Chondrocyte (in vitro differentiated cells): ENCODE measurements at regions not wholly inside any gene's neighbourhood (a gene's known extent, or its start where the extent isn't known, plus 50 kb on each side); places are given as distances from the start of the nearest gene placed in this dataset.

Experiments
- DNase-seq: peaks from one replicate; pipeline ENCODE4 v3.0.0; 2021; ENCODE audit warnings: mixed read lengths, low spot score
- H3K27ac Mint-ChIP-seq: one replicate; pipeline ENCODE4 v1.8.0; 2021; ENCODE audit warnings: mild to moderate bottlenecking, moderate library complexity, mixed read lengths; ENCODE audit not compliant: unreplicated experiment
- H3K27me3 Mint-ChIP-seq: 2 replicates; pipeline ENCODE4 v1.8.0; 2021; ENCODE audit warnings: low read depth, mixed read lengths
- H3K36me3 Mint-ChIP-seq: 2 replicates; pipeline ENCODE4 v1.8.0; 2021; ENCODE audit warnings: low read depth, mixed read lengths
- H3K4me1 Mint-ChIP-seq: 2 replicates; pipeline ENCODE4 v1.8.0; 2021; ENCODE audit warnings: low read depth, mild to moderate bottlenecking, mixed read lengths
- H3K4me3 Mint-ChIP-seq: one replicate; pipeline ENCODE4 v1.8.0; 2021; ENCODE audit warnings: mild to moderate bottlenecking, moderate library complexity, mixed read lengths; ENCODE audit not compliant: unreplicated experiment
- H3K9me3 Mint-ChIP-seq: 2 replicates; pipeline ENCODE4 v1.8.0; 2021; ENCODE audit warnings: low read depth, mixed read lengths
- TF ChIP-seq, protein P1 (sequence below): fragments of 200-600 bp; sonication (generic); IDR thresholded peaks from 2 replicates; pipeline ENCODE4 v1.5.0; 2021; ENCODE audit warnings: antibody characterized with exemption, mild to moderate bottlenecking, moderate library complexity

DNA sequence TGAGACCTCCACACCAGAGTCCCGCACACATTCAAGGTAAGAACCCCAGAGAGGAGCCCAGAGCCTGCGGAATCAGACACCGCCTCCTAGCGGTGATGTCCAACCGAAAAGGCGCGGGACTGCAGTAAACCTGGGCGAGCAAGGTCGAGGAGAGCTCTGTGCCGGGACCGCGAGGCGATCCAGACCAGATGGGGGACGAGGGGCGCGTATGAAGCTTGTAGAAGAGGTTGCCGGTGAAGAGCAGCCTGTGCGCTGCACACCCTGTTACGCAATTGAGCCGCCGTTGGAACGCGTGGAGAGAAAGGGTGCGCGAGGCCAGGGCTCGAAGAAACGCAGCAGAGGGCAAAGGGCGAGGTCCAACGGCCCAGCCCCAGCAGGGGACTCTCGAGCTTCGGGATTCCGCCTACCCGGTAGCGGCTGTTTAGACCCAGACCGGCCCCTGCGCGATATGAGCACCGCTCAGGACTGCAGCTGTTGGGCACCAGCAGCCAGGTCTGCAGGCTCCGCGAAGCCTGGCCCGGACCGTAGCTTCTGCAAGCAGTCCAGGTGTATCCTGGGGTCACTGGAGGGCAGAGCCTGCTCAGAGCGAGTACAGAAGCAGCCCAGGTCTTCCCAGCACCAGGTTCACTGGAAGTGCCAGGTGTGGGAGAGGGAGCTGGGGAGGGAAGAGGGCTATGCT is 65.9 kb upstream of the ZNF599 start:
- Mint-ChIP-seq H3K36me3 (peaks cover 2% of the 10 kb centered on the region), H3K4me3 (no peak overlapping the region), H3K9me3 (peaks cover 3% of the 10 kb centered on the region), H3K27ac (no peak overlapping the region), H3K27me3 (peaks cover 16% of the 10 kb centered on the region), H3K4me1 (no peaks in the 10 kb centered on the region)
- TF ChIP-seq, protein P1, sequence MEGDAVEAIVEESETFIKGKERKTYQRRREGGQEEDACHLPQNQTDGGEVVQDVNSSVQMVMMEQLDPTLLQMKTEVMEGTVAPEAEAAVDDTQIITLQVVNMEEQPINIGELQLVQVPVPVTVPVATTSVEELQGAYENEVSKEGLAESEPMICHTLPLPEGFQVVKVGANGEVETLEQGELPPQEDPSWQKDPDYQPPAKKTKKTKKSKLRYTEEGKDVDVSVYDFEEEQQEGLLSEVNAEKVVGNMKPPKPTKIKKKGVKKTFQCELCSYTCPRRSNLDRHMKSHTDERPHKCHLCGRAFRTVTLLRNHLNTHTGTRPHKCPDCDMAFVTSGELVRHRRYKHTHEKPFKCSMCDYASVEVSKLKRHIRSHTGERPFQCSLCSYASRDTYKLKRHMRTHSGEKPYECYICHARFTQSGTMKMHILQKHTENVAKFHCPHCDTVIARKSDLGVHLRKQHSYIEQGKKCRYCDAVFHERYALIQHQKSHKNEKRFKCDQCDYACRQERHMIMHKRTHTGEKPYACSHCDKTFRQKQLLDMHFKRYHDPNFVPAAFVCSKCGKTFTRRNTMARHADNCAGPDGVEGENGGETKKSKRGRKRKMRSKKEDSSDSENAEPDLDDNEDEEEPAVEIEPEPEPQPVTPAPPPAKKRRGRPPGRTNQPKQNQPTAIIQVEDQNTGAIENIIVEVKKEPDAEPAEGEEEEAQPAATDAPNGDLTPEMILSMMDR: no peak
- DNase-seq: no peak

DNA sequence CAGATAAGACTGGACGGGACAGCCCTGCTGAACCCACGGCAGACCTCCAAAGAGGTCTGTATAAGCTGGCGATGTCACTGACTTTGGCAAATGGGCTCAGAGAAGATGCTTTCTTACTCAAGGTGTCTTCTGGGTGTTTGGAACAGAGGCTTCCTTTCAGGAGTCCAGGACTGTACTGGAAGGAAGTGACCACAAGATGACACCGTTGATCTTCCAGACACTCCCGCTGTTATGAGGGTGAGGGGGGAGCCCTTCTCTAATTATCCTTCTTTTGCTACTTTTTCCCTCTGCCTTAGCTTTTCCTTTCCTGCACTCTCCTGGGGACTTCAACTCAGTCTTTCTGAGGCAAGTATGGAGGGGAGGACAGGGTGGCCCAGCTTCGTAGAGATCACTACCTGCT is 65.2 kb upstream of the ZNF599 start:
- peaks cover 16% of the 10 kb centered on the region for H3K27me3 Mint-ChIP-seq
- H3K9me3 Mint-ChIP-seq: peaks cover 4% of the 10 kb centered on the region
- H3K27ac Mint-ChIP-seq: no peak overlapping the region
- H3K4me1 Mint-ChIP-seq: no peaks in the 10 kb centered on the region
- H3K36me3 Mint-ChIP-seq: peaks cover 2% of the 10 kb centered on the region
- no peak overlapping the region for H3K4me3 Mint-ChIP-seq
- DNase-seq: no peak
- TF ChIP-seq, protein P1: peak; percentile 23

DNA sequence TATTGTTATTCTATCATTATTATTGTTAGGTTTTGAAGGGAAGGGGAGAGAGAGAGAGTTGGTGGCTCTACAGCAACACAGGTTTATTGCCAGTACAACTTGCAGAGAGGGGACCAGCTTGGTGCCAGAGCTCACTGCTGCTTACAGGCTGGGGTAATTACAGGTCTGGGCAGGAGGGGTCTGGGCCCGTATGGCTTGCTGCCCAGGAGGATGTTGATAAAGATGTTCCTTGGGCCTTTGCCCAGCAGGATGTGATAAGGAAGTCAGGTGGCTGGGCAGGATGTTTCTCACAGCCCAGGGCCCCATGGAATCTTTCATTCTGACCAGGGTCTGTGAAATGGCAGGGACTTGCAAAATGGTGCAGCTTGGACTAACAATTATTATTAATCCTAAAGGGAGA is 64.2 kb upstream of the ZNF599 start:
- H3K36me3 Mint-ChIP-seq: peaks cover 2% of the 10 kb centered on the region
- H3K9me3 Mint-ChIP-seq: peaks cover 5% of the 10 kb centered on the region
- DNase-seq: no peak
- H3K4me1 Mint-ChIP-seq: no peaks in the 10 kb centered on the region
- H3K27me3 Mint-ChIP-seq: peaks cover 14% of the 10 kb centered on the region
- TF ChIP-seq, protein P1: no peak
- no peak overlapping the region for H3K4me3 Mint-ChIP-seq
- H3K27ac Mint-ChIP-seq: no peak overlapping the region

DNA sequence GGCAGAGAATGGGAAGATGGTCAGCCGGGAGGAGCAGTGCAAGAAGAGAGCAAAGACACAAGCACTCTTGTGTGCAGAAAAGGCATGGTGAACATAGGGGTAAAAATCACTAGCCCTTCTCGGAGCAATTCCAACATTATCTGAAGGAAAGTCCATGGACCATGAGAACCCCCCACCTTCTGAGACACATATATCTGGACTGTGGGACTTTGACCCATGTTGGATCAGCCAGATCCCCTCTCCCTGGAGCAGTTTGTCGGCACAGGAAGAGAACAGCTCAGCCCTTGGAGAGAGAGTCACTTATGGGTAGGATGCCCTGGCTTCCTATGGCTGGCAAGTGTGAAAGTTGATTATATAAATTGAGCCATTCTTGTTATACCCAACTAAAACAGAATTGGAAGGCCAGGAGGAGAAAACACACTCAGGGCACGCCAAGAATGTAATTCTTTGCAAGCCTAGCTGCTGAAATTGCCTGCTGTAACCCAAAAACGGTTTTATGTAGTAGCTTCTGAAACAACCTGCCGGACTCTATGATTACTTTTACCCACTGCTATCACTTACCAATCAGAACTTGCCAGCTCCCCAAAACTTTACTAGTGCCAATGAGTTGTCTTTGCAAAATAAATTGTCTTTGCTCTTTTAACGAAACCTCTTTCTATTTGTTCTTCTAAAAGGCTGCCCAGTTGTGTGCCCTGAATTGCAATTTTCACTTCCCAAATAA is 62.8 kb upstream of the ZNF599 start:
- H3K27ac Mint-ChIP-seq: no peak overlapping the region
- H3K27me3 Mint-ChIP-seq: peaks cover 14% of the 10 kb centered on the region
- peaks cover 5% of the 10 kb centered on the region for H3K9me3 Mint-ChIP-seq
- no peaks in the 10 kb centered on the region for H3K4me1 Mint-ChIP-seq
- H3K4me3 Mint-ChIP-seq: no peak overlapping the region
- TF ChIP-seq, protein P1: no peak
- H3K36me3 Mint-ChIP-seq: peaks cover 2% of the 10 kb centered on the region
- DNase-seq: no peak

DNA sequence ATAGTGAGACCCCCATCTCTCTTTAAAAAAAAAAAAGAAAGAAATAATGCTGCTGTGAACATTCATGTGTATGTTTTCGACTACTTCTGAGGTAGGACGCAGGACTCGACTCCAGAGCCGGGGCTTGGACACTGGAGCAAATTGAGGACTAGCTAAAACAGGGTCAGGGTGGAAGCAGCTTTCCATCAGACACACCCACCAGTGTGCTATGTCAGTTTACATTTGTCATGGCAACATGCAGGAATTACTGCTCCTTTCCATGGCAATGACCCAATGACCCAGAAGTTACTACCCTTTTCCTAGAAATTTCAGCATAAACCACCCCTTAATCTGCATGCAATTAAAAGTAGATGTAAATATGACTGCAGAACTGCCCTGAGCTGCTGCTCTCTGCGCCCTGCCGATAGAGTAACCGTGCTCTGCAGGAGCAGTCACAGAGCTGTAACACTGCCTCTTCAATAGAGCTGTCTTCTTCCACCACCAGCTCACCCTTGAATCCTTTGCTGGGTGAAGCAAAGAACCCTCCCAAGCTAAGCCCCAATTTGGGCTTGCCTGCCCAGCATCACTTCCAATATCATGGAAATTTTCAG is 61.6 kb upstream of the ZNF599 start:
- TF ChIP-seq, protein P1: no peak
- H3K36me3 Mint-ChIP-seq: peaks cover 2% of the 10 kb centered on the region
- no peak overlapping the region for H3K4me3 Mint-ChIP-seq
- H3K4me1 Mint-ChIP-seq: no peaks in the 10 kb centered on the region
- peaks cover 5% of the 10 kb centered on the region for H3K9me3 Mint-ChIP-seq
- no peak overlapping the region for H3K27ac Mint-ChIP-seq
- H3K27me3 Mint-ChIP-seq: peaks cover 16% of the 10 kb centered on the region
- DNase-seq: no peak
